Hepatic stellate cell (primary cell): ENCODE measurements at regions not wholly inside any gene's neighbourhood (a gene's known extent, or its start where the extent isn't known, plus 50 kb on each side); places are given as distances from the start of the nearest gene placed in this dataset.
"Not testable (repeated sequence)": the region's sequence is repeated elsewhere in the genome, so short reads cannot be mapped to it uniquely, and the experiment has no call there.

Experiments used
- DNase-seq: peaks from one replicate; pipeline ENCODE4 v3.0.0; 2011; ENCODE audit warnings: low spot score

DNA sequence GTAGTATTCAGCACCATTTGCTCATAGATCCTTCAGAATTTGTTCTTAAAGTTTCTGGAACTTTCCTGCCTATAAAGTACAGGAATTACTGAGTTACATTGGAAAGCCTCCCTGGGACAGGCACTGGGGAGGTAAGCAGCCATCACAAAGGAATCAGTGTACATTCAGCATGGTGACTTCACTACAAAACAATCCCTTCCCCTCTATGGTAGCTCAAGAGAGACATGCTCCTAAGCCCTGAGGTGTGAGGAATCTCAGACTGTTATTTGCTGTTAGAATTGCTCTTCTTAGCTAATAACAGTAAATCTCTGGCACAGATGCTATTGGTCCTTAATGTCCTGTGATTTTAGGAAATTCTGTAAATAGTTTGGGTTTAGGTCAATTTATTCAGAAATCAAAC is 1898.0 kb upstream of the PCDH7 start:
- no peak for DNase-seq

- DNase-seq = no peak
Observed at GRCh38 chr4:28827866-28828265, 1892.3 kb upstream of the PCDH7 start.

DNA sequence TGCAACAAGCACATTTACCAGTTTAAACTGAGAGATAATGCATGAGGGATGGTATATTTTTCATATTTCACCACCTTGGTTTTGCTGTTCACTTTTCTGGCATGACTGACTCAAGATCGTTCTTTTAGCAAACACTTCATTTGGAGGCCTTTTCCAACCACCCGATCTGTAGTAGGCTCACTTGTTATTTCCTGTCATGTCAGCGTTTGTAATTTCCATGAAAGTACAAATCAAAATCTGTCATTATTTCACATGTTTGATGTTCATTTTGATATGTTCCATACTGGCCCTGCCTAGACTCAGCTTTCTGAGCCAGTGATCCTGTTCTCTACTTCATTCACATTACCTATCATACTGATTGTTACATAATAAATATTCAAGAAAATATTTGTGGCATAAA is 1888.3 kb upstream of the PCDH7 start:
- no peak for DNase-seq

GRCh38 chr4:28832444-28832843 is 1887.7 kb upstream of the PCDH7 start:
- DNase-seq = no peak

GRCh38 chr4:28834120-28834519 is 1886.0 kb upstream of the PCDH7 start:
- DNase-seq = no peak

- DNase-seq = no peak
Observed at GRCh38 chr4:28835501-28835900, 1884.7 kb upstream of the PCDH7 start.

GRCh38 chr4:28842271-28842670 is 1877.9 kb upstream of the PCDH7 start:
- no peak for DNase-seq

DNA sequence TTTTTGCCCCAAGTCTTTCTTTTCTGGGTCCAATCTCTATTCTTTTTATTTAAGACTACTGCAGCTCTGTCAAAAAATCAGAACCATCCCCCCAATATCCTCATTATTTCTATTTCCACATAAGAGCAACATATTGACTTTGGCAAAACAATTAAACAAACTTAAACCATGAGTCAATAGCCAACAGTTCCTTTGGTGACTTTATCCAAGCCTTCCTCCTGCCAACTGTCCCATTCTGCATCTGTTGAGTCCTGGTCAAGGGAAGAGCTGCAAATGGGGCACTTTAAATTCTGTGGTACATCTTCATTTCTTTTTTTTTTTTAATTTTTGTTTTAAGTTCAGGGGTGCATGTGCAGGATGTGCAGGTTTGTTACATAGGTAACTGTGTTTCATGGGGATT is 1875.0 kb upstream of the PCDH7 start:
- DNase-seq = no peak

DNA sequence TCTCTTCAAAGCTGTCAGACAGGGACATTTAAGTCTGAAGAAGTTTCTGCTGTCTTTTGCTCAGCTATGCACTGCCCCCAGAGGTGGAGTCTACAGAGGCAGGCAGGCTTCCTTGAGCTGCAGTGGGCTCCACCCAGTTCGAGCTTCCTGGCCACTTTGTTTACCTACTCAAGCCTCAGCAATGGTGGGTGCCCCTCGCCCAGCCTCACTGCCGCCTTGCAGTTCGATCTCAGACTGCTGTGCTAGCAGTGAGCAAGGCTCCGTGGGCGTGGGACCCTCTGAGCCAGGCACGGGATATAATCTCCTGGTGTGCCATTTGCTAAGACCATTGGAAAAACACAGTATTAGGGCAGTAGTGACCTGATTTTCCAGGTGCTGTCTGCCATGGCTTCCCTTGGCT is 1863.1 kb upstream of the PCDH7 start:
- DNase-seq = not testable (repeated sequence)

GRCh38 chr4:28868841-28869240 is 1851.3 kb upstream of the PCDH7 start:
- DNase-seq = no peak

GRCh38 chr4:28879178-28879577 is 1841.0 kb upstream of the PCDH7 start:
- no peak for DNase-seq

GRCh38 chr4:28879900-28880299 is 1840.3 kb upstream of the PCDH7 start:
- DNase-seq = no peak

- no peak for DNase-seq
Observed at GRCh38 chr4:28883211-28883610, 1837.0 kb upstream of the PCDH7 start.

- DNase-seq = no peak
Observed at GRCh38 chr4:28886934-28887333, 1833.2 kb upstream of the PCDH7 start.

DNA sequence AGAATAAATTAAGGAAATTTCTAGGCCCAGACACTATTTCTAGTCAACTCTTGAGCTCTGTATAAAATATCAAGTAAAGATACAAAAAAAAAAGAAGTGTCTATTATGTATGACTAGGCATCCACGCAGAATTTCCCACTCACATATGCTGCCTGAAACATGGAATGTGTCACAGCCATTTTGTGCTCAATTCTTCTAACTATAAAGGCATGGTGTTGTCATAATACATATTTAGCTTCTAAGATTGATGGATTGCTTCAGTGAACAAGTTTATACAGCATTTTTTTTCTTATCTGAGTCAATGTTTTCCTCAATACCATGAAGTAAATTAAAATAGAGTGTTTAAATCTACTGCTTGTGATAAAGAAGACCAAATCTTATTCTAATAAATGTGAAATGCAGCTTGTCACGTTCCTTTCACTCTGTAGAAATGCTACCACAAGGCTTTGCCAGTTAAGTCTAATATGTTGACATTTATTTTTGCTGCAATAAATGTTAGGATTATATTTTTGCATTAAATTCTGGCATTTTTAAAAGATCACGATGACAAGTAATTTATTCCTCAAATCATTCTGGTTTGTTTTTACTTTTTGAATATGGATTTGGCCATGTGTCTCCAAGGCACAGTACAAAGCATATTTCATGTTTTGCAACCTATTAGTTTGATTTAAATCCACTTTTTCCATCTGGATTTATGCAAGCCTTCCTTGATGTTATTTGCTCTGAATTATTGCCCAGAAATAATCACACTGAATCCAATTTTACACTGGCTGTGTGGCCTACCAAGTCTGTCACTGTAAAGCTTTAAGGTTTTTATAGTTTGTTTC is 1829.0 kb upstream of the PCDH7 start:
- no peak for DNase-seq

DNA sequence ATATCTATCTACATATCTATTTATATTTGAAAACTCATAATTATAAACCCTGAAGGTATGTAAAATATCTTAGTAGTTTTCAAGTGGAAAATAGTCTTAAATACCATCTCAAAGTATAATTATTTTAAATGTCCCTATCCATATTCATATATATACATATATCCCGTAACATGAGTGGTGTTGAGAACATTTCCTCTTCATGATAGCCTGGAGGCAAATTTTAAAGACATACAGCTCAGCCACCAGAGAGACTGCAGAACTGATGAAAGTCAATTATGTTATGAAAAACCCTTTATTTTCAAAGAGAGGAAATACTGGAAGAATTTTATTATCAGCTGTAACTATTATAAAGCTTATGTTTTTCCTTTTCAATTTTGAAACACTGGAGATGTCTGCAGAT is 1806.7 kb upstream of the PCDH7 start:
- DNase-seq = no peak

GRCh38 chr4:28916585-28916984 is 1803.6 kb upstream of the PCDH7 start:
- DNase-seq = no peak

- DNase-seq = no peak
Observed at GRCh38 chr4:28918871-28919270, 1801.3 kb upstream of the PCDH7 start.

DNA sequence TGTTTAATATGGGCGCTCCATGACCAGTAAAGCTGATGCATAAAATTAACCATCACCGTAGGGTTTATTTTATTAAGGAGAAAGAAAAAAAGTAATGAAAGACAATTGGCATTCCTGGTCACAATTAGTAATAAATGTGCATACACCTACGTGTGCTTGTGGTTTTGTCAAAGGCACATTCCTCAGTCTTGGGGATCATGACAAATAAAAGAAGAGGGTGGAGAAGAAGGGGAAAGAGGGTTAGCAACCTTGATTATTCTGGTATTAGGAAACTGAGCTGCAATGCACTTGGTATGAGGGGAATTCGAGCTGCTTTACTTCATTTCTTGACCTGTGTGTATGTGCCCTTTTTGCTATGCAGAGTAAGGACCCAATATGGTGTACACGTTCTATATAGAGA is 1798.3 kb upstream of the PCDH7 start:
- no peak for DNase-seq

DNA sequence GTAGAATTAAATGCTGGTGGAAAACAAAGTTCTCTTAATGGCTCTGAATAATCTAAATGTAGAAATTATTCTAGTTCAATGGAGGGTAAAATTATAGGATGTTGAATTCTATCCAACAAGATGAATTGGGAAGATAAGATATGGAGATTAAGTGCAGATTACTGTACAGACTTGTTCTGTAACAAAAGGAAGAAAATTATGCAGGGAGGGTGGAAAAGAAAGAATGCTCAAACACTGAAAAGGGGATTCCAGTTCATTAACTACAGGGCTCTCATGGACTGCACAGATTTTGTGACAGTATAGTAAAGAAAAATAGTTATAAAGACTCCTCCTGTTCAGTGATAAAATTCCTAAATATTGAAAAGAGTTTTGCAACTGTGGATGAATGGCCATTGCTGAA is 1794.0 kb upstream of the PCDH7 start:
- no peak for DNase-seq

GRCh38 chr4:28942631-28943030 is 1777.5 kb upstream of the PCDH7 start:
- DNase-seq = no peak

- no peak for DNase-seq
Observed at GRCh38 chr4:28947374-28947773, 1772.8 kb upstream of the PCDH7 start.

DNA sequence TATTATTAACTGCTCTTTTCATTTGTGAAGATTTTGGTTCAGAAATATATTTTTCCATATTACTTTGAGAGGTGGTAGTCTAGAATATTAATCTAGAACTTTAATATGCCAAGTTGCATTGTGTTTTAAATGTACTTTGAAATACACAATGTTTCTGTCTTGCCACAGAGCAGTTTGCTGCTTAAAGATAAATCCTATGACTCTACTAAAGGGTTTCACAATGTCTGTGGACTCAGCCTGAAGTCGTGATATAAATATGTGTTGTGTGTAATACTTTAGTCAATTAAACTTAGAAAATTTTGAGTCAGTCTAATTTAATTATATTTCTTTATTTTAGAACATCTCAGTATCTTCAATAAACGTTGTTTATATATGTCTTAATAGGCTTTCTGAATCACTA is 1771.7 kb upstream of the PCDH7 start:
- no peak for DNase-seq

GRCh38 chr4:28966982-28967381 is 1753.2 kb upstream of the PCDH7 start:
- peak; percentile 16 for DNase-seq
